Activated CD8-positive, alpha-beta memory T cell treated with anti-CD3 and anti-CD28 coated beads for 36 hours (primary cell): ENCODE measurements at regions not wholly inside any gene's neighbourhood (a gene's known extent, or its start where the extent isn't known, plus 50 kb on each side); places are given as distances from the start of the nearest gene placed in this dataset.

Experiments used
- CTCF ChIA-PET: fragments of 350-600 bp; sonication (Branson Sonifier 250); formaldehyde crosslinking; loops from one replicate; lab custom pipeline; 2021; ENCODE audit warnings: antibody characterized with exemption; lab: Charles Lee
- POLR2A ChIA-PET: fragments of 350-600 bp; sonication (Branson Sonifier 250); formaldehyde crosslinking; loops from one replicate; lab custom pipeline; 2021; ENCODE audit warnings: antibody characterized with exemption; lab: Charles Lee

DNA sequence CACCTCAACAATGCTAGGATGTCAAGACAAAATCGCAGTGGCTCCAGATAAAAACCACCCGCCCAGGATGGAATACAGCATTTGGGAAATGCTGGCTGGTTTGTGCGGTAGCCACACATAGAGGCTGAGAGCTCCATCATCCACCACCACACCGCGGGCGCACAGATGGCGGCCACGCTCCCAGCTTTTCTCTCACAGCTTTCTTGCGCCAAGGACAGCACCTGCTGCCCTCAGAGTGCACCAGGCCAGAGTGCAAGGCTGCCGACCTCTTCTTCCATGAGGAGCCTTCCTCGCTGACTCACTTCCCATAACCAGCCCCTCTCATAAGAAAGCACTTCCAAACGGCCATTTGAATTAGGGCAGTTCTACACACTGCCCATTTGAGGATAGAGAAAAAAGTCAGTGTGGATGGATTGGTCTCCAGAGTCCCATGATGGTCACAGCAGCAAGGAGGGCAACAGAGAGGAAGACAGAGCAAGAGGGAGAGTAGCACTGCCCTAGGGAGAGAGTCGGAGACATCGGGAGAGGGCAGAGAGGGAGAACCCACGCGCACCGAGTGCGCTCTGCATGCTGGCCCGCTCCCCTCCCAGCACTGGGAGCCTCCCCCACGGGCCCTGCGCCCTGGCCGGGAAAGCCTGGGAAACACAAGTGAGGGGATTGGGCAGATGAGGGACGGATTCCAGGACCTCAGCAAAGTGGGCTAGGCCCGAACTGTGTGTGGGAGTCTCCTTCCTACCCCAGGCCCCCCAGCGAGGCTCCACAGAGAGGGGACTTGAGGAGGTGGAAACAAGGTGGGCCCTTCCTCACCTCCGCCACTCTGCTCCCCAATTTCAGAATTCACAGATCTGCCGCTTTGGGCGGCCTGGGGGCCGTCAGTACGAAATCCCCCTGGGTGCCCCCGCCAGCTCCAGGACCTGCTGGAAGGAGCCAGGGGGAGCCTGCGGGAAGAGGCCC is 156.9 kb downstream of the USP12 start:
- ChIA-PET CTCF (no interaction called here), POLR2A (no interaction called here)

DNA sequence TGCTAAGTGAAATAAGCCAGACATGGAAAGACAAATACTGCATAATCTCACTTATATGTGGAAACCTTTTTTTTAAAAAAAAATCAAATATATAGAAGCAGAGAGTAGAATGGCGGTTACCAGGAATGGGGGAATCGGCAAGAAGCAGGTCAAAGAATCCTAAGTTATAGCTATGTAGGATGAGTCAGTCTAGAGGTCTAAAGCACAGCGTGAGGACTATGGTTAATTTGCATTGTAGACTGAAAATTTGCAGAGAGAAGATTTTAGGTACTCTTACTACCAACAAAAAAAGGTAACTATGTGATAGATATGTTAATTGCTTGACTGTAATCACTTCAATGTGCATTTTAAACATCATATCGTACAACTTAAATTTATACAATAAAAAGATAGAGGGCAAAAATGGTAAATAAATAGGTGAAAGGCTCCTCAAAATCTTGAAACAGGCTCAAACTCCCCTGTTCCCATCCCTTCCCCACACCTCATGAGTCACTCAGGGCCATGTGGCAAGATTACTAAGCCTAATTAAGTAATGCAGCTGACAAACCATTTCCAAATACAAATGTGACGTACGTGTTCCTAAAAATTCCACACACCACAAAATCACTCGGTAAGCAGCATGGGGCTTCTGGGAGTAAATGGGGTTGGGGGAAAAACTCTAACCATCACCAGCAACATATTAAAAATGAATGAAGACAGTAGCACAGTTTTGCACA is 159.0 kb downstream of the USP12 start:
- CTCF ChIA-PET: interaction anchor here (1.0 kb wide), 1 partner anchor 258 kb away, joined by 3 read pairs; the partner anchor contains the start of gene RASL11A
- POLR2A ChIA-PET: no interaction called here

DNA sequence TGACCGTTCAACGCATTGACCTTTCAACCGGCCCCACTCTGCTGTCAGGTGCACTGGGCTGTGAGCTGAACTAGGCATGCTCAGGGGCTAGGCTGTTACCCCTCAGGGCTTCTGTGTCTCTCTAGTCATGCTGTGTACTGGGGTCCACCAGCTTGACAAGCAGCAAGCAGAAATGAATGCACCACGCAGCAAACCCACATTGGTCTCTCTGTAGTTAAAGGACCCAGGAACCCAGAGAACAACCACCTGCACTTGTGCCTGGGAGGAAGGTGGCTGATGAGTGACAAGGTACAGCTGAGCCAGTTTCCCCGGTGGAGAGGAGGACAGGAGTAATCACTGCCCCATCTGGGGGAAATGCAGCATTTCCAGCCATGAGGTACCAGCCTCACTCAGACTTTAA is 159.9 kb downstream of the USP12 start:
- ChIA-PET CTCF (interaction anchor here (1.0 to 1.1 kb wide), 2 partner anchors 14 to 259 kb away, joined by 3 read pairs; partner anchors contain the start of gene RASL11A), POLR2A (no interaction called here)

DNA sequence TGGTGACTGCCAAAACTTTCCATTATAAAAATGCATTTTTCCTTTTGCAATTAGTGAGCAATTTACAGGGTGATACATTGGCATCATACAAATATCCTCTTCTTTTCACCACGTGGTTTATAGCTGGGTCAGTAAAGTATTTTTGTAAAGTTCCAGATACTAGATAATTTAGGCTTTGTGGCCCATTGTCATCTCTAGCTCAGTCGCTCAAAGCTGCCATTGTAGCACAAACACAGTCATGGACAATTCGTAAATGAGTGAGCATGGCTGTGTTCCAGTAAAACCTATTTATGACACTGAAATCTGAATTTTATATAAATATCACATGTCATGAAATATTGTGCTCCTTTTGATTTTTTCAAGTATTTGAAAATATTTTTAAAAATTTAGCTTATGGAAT is 162.9 kb downstream of the USP12 start:
- ChIA-PET POLR2A (no interaction called here), CTCF (interaction anchor here (0.6 kb wide), 1 partner anchor 26 kb away, joined by 3 read pairs; no protein-coding TSS in a partner anchor)

DNA sequence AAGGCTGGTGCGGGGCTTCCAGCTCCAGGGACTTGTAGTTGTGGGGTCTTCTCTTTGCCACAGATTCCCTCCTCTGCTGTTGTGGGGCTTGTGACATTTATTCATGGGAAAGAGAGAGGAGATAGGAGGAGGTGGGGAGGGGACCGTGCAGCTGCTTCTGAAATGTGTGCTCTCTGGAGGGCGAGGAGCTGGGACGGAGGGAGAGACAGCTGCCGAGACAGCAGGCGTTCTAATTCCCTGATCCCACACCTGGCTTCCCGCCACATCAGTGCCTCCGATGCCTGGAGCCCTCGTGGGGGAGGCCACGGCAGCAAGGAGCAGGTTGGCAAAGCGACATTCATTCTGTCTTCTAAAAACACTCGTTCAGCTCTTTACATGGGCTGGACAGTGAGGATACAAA is 164.4 kb downstream of the USP12 start:
- CTCF ChIA-PET: interaction anchor here (1.3 kb wide), 1 partner anchor 36 kb away, joined by 3 read pairs; no protein-coding TSS in a partner anchor
- POLR2A ChIA-PET: no interaction called here

GRCh38 chr13:27006519-27007161 is 165.0 kb downstream of the USP12 start:
- ChIA-PET POLR2A (no interaction called here), CTCF (interaction anchor here (1.3 kb wide), 1 partner anchor 36 kb away, joined by 3 read pairs; no protein-coding TSS in a partner anchor)

GRCh38 chr13:27005976-27006518 is 165.6 kb downstream of the USP12 start:
- ChIA-PET POLR2A (no interaction called here), CTCF (no interaction called here)

DNA sequence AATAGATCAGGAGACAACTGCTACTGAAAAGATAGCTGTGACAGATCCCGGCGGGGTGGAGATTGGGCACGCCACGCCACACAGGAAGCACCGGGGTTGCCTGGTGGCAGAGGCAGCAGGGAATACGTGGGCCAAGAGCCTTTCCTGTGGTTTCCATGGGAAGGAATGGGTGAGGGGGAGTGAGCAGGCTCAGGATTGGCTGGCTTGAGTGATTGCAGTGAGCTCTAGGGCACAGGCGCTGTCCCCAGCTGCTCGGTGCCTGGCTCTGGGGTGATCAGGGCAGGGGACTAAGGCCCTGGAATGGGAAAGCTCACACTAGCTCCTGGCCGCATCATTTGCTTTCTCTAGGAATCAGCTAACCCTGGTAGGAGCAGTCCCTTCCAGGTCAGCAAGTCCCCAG is 166.1 kb downstream of the USP12 start:
- CTCF ChIA-PET: no interaction called here
- POLR2A ChIA-PET: no interaction called here

DNA sequence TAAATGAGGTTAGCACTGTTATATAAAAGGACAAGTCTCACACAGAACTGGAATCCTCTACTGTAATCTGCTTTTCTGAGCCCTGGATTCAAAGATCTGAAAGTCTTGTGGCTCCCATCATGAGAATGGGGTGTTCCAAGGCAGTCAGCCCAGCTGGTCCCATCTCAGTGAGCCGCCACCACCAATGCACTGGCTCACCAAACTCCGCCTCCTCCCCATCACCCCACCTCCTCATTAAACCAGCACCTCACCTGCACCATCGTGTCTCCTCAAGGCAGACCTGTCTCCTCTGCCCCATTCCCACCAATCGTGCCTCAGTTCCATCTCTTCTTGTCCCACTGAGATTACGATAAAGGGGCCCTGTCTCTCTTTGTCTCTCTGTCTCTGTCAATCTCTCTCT is 166.7 kb downstream of the USP12 start:
- CTCF ChIA-PET: no interaction called here
- POLR2A ChIA-PET: no interaction called here

DNA sequence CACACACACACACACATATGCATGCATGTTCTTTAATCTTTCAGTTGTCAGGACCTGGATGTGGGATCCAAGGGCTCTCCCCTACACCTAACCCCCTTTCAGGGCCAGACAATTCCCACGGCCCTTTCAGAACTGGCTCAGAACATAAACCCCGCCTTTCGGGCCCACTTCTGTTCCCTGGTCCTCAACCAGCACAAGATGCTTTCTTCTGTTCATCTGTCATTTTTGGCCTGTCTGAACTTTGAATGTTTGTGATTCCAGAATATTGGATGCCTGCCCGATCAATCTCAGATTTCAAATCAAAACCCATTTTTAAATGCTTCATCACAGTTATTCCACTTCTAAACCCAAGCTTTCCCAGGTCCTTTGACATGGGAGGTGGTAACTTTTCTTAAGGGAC is 167.3 kb downstream of the USP12 start:
- POLR2A ChIA-PET: no interaction called here
- CTCF ChIA-PET: no interaction called here

DNA sequence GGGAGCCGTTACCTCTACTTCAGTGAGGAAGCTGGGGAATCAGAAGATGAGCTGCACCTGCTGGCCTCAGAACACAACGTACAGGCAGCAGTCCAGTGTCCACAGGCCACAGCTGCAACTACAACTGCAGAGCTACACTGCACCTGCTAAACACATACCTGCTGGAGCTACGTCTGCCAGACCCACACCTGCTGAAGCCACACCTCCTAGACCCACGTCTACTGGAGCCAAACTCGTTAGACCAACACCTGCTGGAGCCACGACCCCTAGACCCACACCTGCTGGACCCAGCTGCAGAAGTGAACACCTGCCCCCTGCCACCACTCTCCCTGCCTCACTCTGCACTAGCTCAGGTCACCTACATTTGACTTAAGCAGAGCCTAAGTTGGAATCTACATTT is 169.9 kb downstream of the USP12 start:
- POLR2A ChIA-PET: no interaction called here
- CTCF ChIA-PET: interaction anchor here (1.2 kb wide), 1 partner anchor 829 kb away, joined by 3 read pairs; no protein-coding TSS in a partner anchor

GRCh38 chr13:27000686-27001085 is 170.9 kb downstream of the USP12 start:
- POLR2A ChIA-PET: no interaction called here
- CTCF ChIA-PET: no interaction called here

DNA sequence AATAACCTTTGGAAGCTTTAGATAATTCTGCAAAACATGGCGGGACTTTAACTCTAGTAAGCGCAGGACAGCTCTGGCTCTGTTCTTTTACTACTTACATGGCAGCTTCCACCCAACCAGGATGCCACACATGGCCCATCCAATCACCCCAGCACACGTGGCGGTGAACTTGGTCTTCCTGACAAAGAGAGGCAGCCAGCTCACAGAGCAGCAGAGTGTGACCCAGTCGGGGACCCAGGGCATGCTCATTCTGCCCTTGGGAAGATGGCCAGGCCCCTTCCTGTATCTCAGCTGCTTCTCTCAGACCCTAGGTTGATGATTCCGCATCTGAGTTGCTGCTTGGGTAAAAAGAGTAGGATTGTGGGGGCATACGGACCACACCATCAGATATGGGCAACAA is 172.1 kb downstream of the USP12 start:
- ChIA-PET POLR2A (no interaction called here), CTCF (no interaction called here)

DNA sequence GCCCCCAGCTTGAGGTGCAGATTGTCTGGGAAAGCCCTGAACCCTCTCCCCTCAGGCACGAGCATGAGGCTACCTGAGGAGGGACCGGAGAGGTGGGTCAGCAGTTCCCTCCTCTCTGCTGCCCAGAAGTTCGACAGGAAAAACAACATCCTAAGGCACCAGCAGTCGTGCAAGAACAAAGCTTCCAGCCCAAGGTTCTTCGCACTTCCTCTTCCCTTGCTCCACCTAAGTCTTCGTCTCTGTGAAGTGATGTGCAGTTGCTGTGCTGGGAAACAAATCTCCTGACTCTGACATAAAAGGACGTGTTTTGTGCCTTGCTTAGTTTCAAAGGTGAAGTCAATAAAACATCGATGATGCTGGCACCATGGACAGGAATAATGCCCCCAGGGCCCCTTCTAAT is 173.3 kb downstream of the USP12 start:
- POLR2A ChIA-PET: no interaction called here

DNA sequence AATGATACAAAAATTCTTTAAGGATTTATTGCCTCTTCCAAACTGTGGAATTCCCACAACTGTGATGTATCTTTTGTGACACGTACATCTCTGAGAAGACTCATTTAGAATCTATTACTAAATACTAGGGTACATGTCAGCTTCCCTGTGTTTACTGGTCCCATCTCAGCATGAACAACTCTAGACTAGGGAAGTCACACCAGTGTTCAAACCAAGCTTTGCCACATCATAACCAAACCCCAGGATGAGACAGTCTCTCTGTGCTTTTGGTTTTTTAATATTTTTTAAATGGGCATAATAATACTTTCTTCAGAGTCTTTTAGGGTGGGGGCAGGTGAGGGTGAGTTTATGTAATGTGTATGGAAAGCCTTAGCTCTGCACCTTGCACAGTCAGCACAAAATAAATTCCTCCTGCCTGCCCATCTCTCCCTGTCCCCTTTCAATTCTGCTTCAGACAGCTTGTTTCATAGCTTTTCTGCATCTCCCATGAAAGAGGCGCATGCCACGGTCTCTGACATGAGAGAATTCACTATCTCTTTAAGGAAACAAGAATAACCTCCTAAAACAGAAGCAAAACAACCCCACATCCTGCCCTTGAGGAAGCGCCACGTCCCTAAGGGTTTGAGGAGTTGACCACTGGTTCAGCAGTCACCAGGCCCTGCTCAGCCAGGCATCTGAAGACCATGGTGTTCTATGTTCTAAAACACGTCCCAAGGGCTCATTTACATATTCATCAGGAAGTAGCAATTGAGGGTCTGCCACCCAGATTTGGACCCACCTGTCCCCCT is 174.5 kb downstream of the USP12 start:
- ChIA-PET CTCF (interaction anchor here (0.7 to 1.4 kb wide), 4 partner anchors 12 to 365 kb away, joined by 3 to 5 read pairs (median 3); no protein-coding TSS in a partner anchor), POLR2A (interaction anchor here (0.6 to 0.7 kb wide), 2 partner anchors 54 to 151 kb away, joined by 3 to 6 read pairs; no protein-coding TSS in a partner anchor)

More for the DNA sequence above, 173.3 kb downstream of the USP12 start:
- CTCF ChIA-PET: interaction anchor here (1.2 to 1.4 kb wide), 2 partner anchors 13 to 364 kb away, joined by 3 to 5 read pairs; no protein-coding TSS in a partner anchor

DNA sequence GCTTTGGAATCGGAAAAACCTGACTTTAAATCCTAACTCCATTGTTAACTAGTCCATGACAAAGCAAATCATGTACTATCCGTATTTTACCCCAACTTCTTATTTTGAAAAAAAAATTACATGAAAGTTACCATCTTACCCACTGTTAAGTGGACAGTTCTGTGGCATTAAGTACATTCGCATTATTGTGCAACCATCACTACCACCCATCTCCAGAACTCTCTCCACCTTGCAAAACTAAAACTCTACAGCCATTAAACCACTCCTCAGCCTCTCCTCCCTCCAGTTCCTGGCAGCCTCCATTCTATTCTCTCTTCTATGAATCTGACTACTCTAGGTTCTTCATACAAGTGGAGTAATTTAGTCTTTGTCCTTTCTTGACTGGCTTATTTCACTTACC is 176.5 kb downstream of the USP12 start:
- ChIA-PET POLR2A (no interaction called here), CTCF (no interaction called here)

- ChIA-PET POLR2A (no interaction called here), CTCF (interaction anchor here (0.7 kb wide), 1 partner anchor 183 kb away, joined by 4 read pairs; no protein-coding TSS in a partner anchor)
These were observed 177.8 kb downstream of the USP12 start for GRCh38 chr13:26993780-26994179.
